ENCODE measurements at regions not wholly inside any gene's neighbourhood (a gene's known extent, or its start where the extent isn't known, plus 50 kb on each side); places are given as distances from the start of the nearest gene placed in this dataset.

GRCh38 chr5:67434466-67434865, 237.9 kb upstream of the CD180 start:
- DNase-seq, result no peak

- DNase-seq, result no peak
Observed at GRCh38 chr5:67432606-67433005, 236.0 kb upstream of the CD180 start.

- no peak for DNase-seq
Observed at GRCh38 chr5:67431191-67431590, 234.6 kb upstream of the CD180 start.

- no peak for DNase-seq
Observed at GRCh38 chr5:67427850-67428298, 231.3 kb upstream of the CD180 start.

- no peak for DNase-seq
Observed at GRCh38 chr5:67426961-67427849, 230.6 kb upstream of the CD180 start.

- DNase-seq, result no peak
Observed at GRCh38 chr5:67425514-67425913, 228.9 kb upstream of the CD180 start.

GRCh38 chr5:67417839-67418238, 221.2 kb upstream of the CD180 start:
- no peak for DNase-seq

- no peak for DNase-seq
Observed at GRCh38 chr5:67416986-67417385, 220.4 kb upstream of the CD180 start.

GRCh38 chr5:67416133-67416937, 219.7 kb upstream of the CD180 start:
- DNase-seq, result no peak

- no peak for DNase-seq
Observed at GRCh38 chr5:67414712-67415111, 218.1 kb upstream of the CD180 start.

- DNase-seq, result no peak
Observed at GRCh38 chr5:67413721-67414120, 217.1 kb upstream of the CD180 start.

- DNase-seq, result no peak
Observed at GRCh38 chr5:67409126-67409777, 212.7 kb upstream of the CD180 start.

GRCh38 chr5:67407979-67408378, 211.4 kb upstream of the CD180 start:
- DNase-seq, result no peak

GRCh38 chr5:67405755-67406154, 209.2 kb upstream of the CD180 start:
- DNase-seq, result no peak

- DNase-seq, result no peak
Observed at GRCh38 chr5:67405101-67405364, 208.4 kb upstream of the CD180 start.

- no peak for DNase-seq
Observed at GRCh38 chr5:67404256-67405100, 207.9 kb upstream of the CD180 start.

- no peak for DNase-seq
Observed at GRCh38 chr5:67402526-67402925, 205.9 kb upstream of the CD180 start.

- DNase-seq, result no peak
Observed at GRCh38 chr5:67401172-67401571, 204.6 kb upstream of the CD180 start.

- DNase-seq, result no peak
Observed at GRCh38 chr5:67400752-67401151, 204.2 kb upstream of the CD180 start.

GRCh38 chr5:67395790-67396418, 199.3 kb upstream of the CD180 start:
- DNase-seq, result no peak

- no peak for DNase-seq
Observed at GRCh38 chr5:67393211-67393610, 196.6 kb upstream of the CD180 start.

GRCh38 chr5:67390935-67391334, 194.3 kb upstream of the CD180 start:
- no peak for DNase-seq

Data from activated CD4-positive, alpha-beta T cell treated with anti-CD3 and anti-CD28 coated beads for 4 hours (primary cell).